Karpas-422 (cell line): ENCODE measurements at regions not wholly inside any gene's neighbourhood (a gene's known extent, or its start where the extent isn't known, plus 50 kb on each side); places are given as distances from the start of the nearest gene placed in this dataset.
"Not testable (repeated sequence)": the region's sequence is repeated elsewhere in the genome, so short reads cannot be mapped to it uniquely, and the experiment has no call there.

Experiments used
- DNase-seq: peaks from one replicate; pipeline ENCODE4 v3.0.0-alpha.2; 2015
- H2AFZ ChIP-seq: fragments of 200-600 bp; sonication (generic); 2 replicates; pipeline ENCODE4 v1.6.1; 2014; ENCODE audit warnings: antibody characterized with exemption, low read length, mixed read lengths
- H3K27ac ChIP-seq: fragments of 200-600 bp; sonication (generic); 2 replicates; pipeline ENCODE4 v1.5.1; 2014; ENCODE audit warnings: mild to moderate bottlenecking, low read length, moderate library complexity
- H3K27me3 ChIP-seq: fragments of 200-600 bp; sonication (generic); 2 replicates; pipeline ENCODE4 v1.6.1; 2014; ENCODE audit warnings: low read length, mixed read lengths
- H3K36me3 ChIP-seq: fragments of 200-600 bp; sonication (generic); 2 replicates; pipeline ENCODE4 v1.6.1; 2014; ENCODE audit warnings: low read length, mixed read lengths; ENCODE audit not compliant: insufficient read depth
- H3K4me1 ChIP-seq: fragments of 200-600 bp; sonication (generic); 2 replicates; pipeline ENCODE4 v1.6.1; 2014; ENCODE audit warnings: mild to moderate bottlenecking, low read length, mixed read lengths
- H3K4me2 ChIP-seq: fragments of 200-600 bp; sonication (generic); 2 replicates; pipeline ENCODE4 v1.6.1; 2014; ENCODE audit warnings: low read length, low read depth, mild to moderate bottlenecking; ENCODE audit not compliant: poor library complexity, severe bottlenecking
- H3K4me3 ChIP-seq: fragments of 200-600 bp; sonication (generic); 2 replicates; pipeline ENCODE4 v1.5.1; 2014; ENCODE audit warnings: mild to moderate bottlenecking, antibody characterized with exemption, low read length, mixed read lengths
- H3K79me2 ChIP-seq: fragments of 200-600 bp; sonication (generic); 2 replicates; pipeline ENCODE4 v1.6.1; 2014; ENCODE audit warnings: mild to moderate bottlenecking, low read length, mixed read lengths
- H3K9ac ChIP-seq: fragments of 200-600 bp; sonication (generic); 2 replicates; pipeline ENCODE4 v1.6.0; 2014; ENCODE audit warnings: low read length
- H3K9me2 ChIP-seq: fragments of 200-600 bp; sonication (generic), shearing (Covaris generic); replicated peaks from 2 replicates; pipeline ENCODE4 v1.6.0; 2014; ENCODE audit warnings: mild to moderate bottlenecking, low read length, moderate library complexity; ENCODE audit not compliant: insufficient read depth
- H3K9me3 ChIP-seq: fragments of 300-700, 200-600 bp; sonication (generic); 2 replicates; pipeline ENCODE4 v1.6.1; 2014; ENCODE audit warnings: low read length, mixed read lengths
- H4K20me1 ChIP-seq: fragments of 200-600 bp; sonication (generic); 2 replicates; pipeline ENCODE4 v1.6.1; 2014; ENCODE audit warnings: mild to moderate bottlenecking, antibody characterized with exemption, low read length, low read depth; ENCODE audit not compliant: insufficient read depth

- no peak for DNase-seq
- H4K20me1 ChIP-seq = no peaks in the 10 kb centered on the region
- H3K9me3 ChIP-seq = no peaks in the 10 kb centered on the region
- H3K4me2 ChIP-seq = no peak overlapping the region
- H3K4me1 ChIP-seq = no peaks in the 10 kb centered on the region
- no peak overlapping the region for H3K27ac ChIP-seq
- H3K9me2 ChIP-seq = no peaks in the 10 kb centered on the region
- no peaks in the 10 kb centered on the region for H3K79me2 ChIP-seq
- no peak overlapping the region for H3K4me3 ChIP-seq
- no peak overlapping the region for H2AFZ ChIP-seq
- no peak overlapping the region for H3K9ac ChIP-seq
- no peaks in the 10 kb centered on the region for H3K36me3 ChIP-seq
- no peaks in the 10 kb centered on the region for H3K27me3 ChIP-seq
These were observed 70.4 kb upstream of the MRI1 start for GRCh38 chr19:13693889-13694288.

- Histone ChIP-seq H3K4me2 (no peak overlapping the region), H3K36me3 (no peaks in the 10 kb centered on the region), H3K9me3 (no peaks in the 10 kb centered on the region), H3K79me2 (no peaks in the 10 kb centered on the region), H3K9ac (no peak overlapping the region), H2AFZ (no peak overlapping the region), H3K4me1 (no peaks in the 10 kb centered on the region), H3K27ac (no peak overlapping the region), H4K20me1 (no peaks in the 10 kb centered on the region), H3K4me3 (no peak overlapping the region), H3K27me3 (no peaks in the 10 kb centered on the region), H3K9me2 (no peaks in the 10 kb centered on the region)
- no peak for DNase-seq
These were observed 72.5 kb upstream of the MRI1 start for GRCh38 chr19:13691569-13692435.

- no peaks in the 10 kb centered on the region for H3K9me2 ChIP-seq
- H3K36me3 ChIP-seq = no peaks in the 10 kb centered on the region
- DNase-seq = peak; percentile 75
- H4K20me1 ChIP-seq = no peaks in the 10 kb centered on the region
- H3K4me1 ChIP-seq = no peaks in the 10 kb centered on the region
- no peak overlapping the region for H3K27ac ChIP-seq
- no peaks in the 10 kb centered on the region for H3K27me3 ChIP-seq
- no peak overlapping the region for H3K4me2 ChIP-seq
- no peaks in the 10 kb centered on the region for H3K79me2 ChIP-seq
- no peak overlapping the region for H3K9ac ChIP-seq
- peak overlapping the region; percentile 48; the same call in 1 of the 2 replicates for H2AFZ ChIP-seq
- H3K9me3 ChIP-seq = no peaks in the 10 kb centered on the region
- H3K4me3 ChIP-seq = no peak overlapping the region
These were observed 75.2 kb upstream of the MRI1 start for GRCh38 chr19:13689085-13689484.

GRCh38 chr19:13684021-13684420, 80.3 kb upstream of the MRI1 start:
- no peaks in the 10 kb centered on the region for H3K27me3 ChIP-seq
- H4K20me1 ChIP-seq = no peaks in the 10 kb centered on the region
- H3K4me2 ChIP-seq = no peak overlapping the region
- no peaks in the 10 kb centered on the region for H3K9me2 ChIP-seq
- no peak overlapping the region for H3K27ac ChIP-seq
- DNase-seq = no peak
- no peak overlapping the region for H3K4me3 ChIP-seq
- no peak overlapping the region for H2AFZ ChIP-seq
- no peaks in the 10 kb centered on the region for H3K4me1 ChIP-seq
- H3K9me3 ChIP-seq = peaks cover 18% of the 10 kb centered on the region
- no peaks in the 10 kb centered on the region for H3K79me2 ChIP-seq
- H3K36me3 ChIP-seq = no peaks in the 10 kb centered on the region
- no peak overlapping the region for H3K9ac ChIP-seq

GRCh38 chr19:13681509-13681908, 82.8 kb upstream of the MRI1 start:
- Histone ChIP-seq H3K27me3 (no peaks in the 10 kb centered on the region), H3K9me2 (no peaks in the 10 kb centered on the region), H3K4me3 (no peak overlapping the region), H3K79me2 (no peaks in the 10 kb centered on the region), H2AFZ (no peak overlapping the region), H3K4me1 (no peaks in the 10 kb centered on the region), H3K9ac (no peak overlapping the region), H4K20me1 (no peaks in the 10 kb centered on the region), H3K9me3 (peaks cover 20% of the 10 kb centered on the region), H3K27ac (no peak overlapping the region), H3K4me2 (no peak overlapping the region), H3K36me3 (no peaks in the 10 kb centered on the region; the same call in 1 of the 2 replicates)
- DNase-seq = no peak

- DNase-seq = not testable (repeated sequence)
These were observed 83.5 kb upstream of the MRI1 start for GRCh38 chr19:13680708-13681360.

GRCh38 chr19:13676967-13677366, 87.4 kb upstream of the MRI1 start:
- not testable (repeated sequence) for H3K4me3 ChIP-seq, H3K79me2 ChIP-seq

More at GRCh38 chr19:13680708-13681360, 83.5 kb upstream of the MRI1 start:
- not testable (repeated sequence) for H3K4me2 ChIP-seq, H3K9me2 ChIP-seq, H2AFZ ChIP-seq, H3K27me3 ChIP-seq, H3K9ac ChIP-seq, H3K4me3 ChIP-seq, H3K4me1 ChIP-seq, H4K20me1 ChIP-seq, H3K79me2 ChIP-seq, H3K27ac ChIP-seq, H3K36me3 ChIP-seq
- peaks cover 20% of the 10 kb centered on the region for H3K9me3 ChIP-seq

GRCh38 chr19:13672480-13673175, 91.7 kb upstream of the MRI1 start:
- not testable (repeated sequence) for H3K36me3 ChIP-seq, H3K9me2 ChIP-seq, H3K27me3 ChIP-seq, H3K27ac ChIP-seq, H3K4me1 ChIP-seq, H4K20me1 ChIP-seq, H3K4me2 ChIP-seq, H3K79me2 ChIP-seq, H3K9ac ChIP-seq
- Histone ChIP-seq H2AFZ (peak overlapping the region; percentile 90; the same call in 1 of the 2 replicates), H3K4me3 (peak overlapping the region; percentile 45), H3K9me3 (peaks cover 19% of the 10 kb centered on the region)
- peak; percentile 93 for DNase-seq

More at GRCh38 chr19:13676967-13677366, 87.4 kb upstream of the MRI1 start:
- not testable (repeated sequence) for H2AFZ ChIP-seq, DNase-seq, H3K27me3 ChIP-seq, H3K4me2 ChIP-seq, H3K9me2 ChIP-seq, H3K36me3 ChIP-seq, H3K4me1 ChIP-seq, H3K9ac ChIP-seq, H3K27ac ChIP-seq, H4K20me1 ChIP-seq
- H3K9me3 ChIP-seq = peaks cover 32% of the 10 kb centered on the region
